K562 (cell line): ENCODE measurements at regions not wholly inside any gene's neighbourhood (a gene's known extent, or its start where the extent isn't known, plus 50 kb on each side); places are given as distances from the start of the nearest gene placed in this dataset.

Experiments
- EP300 ChIP-seq: IDR thresholded peaks from 2 replicates; pipeline ENCODE4 v1.6.1; 2012; ENCODE audit warnings: low read length, improper control_type of control experiment
- GATA2 ChIP-seq: sonication (generic); formaldehyde crosslinking; IDR thresholded peaks from 2 replicates; pipeline ENCODE4 v1.4.0; 2020; ENCODE audit warnings: mild to moderate bottlenecking, missing genetic modification reagents
- HDGF ChIP-seq: fragments of 450-650 bp; IDR thresholded peaks from 2 replicates; pipeline ENCODE4 v1.6.1; 2016
- HNRNPL ChIP-seq: fragments of 200-400 bp; formaldehyde crosslinking; IDR thresholded peaks from 2 replicates; pipeline ENCODE4 v1.6.1; 2017; ENCODE audit warnings: low read depth, mild to moderate bottlenecking, low read length
- NBN ChIP-seq: fragments of 450-650 bp; IDR thresholded peaks from 2 replicates; pipeline ENCODE4 v1.6.1; 2016; ENCODE audit warnings: low read depth, mild to moderate bottlenecking
- POLR2A ChIP-seq: fragments of 450-650 bp; conservative IDR thresholded peaks from 2 replicates; pipeline ENCODE4 v1.6.1; 2016
- RAD21 ChIP-seq, 2 experiments: fragments of 250-450 bp in 1 of 2; fragments of 450-650 bp in 1 of 2; sonication (Bioruptor Pico) in 1 of 2; formaldehyde crosslinking in 1 of 2; IDR thresholded peaks in 1 of 2; conservative IDR thresholded peaks in 1 of 2; 2 replicates each; pipeline versions ENCODE4 v1.4.0 to v1.8.0; 2020 to 2022; ENCODE audit warnings: mild to moderate bottlenecking in 2 of 2, moderate library complexity in 1 of 2
- RAD51 ChIP-seq: fragments of 450-650 bp; IDR thresholded peaks from 2 replicates; pipeline ENCODE4 v1.7.1; 2016; ENCODE audit warnings: low read depth, mild to moderate bottlenecking, borderline replicate concordance
- RBBP5 ChIP-seq: fragments of 200-600 bp; sonication (generic); IDR thresholded peaks from 2 replicates; pipeline ENCODE4 v1.6.1; 2012; ENCODE audit warnings: borderline replicate concordance, mild to moderate bottlenecking, low read length, control low read depth, inconsistent platforms; ENCODE audit not compliant: insufficient read depth, poor library complexity, severe bottlenecking
- SMC3 ChIP-seq: conservative IDR thresholded peaks from 2 replicates; pipeline ENCODE4 v1.6.1; 2011; ENCODE audit warnings: low read depth, low read length, improper control_type of control experiment; ENCODE audit not compliant: insufficient read depth
- ZNF140 ChIP-seq: fragments of 250-450 bp; sonication (Bioruptor Pico); IDR thresholded peaks from 2 replicates; pipeline ENCODE4 v1.8.0; 2021; ENCODE audit warnings: moderate library complexity, mild to moderate bottlenecking, inconsistent platforms
- ZNF274 ChIP-seq: IDR thresholded peaks from 2 replicates; pipeline ENCODE4 v1.6.1; 2011; ENCODE audit warnings: low read depth, mild to moderate bottlenecking, low read length, moderate library complexity, borderline replicate concordance
- TF ChIP-seq, protein P1 (sequence below), 3 experiments: IDR thresholded peaks in 2 of 3; conservative IDR thresholded peaks in 1 of 3; 2 replicates each; pipeline ENCODE4 v1.5.1; 2011 to 2012; ENCODE audit warnings: low read length in 3 of 3, mild to moderate bottlenecking in 3 of 3, control low read depth in 2 of 3, improper control_type of control experiment in 1 of 3, inconsistent platforms in 1 of 3, low read depth in 1 of 3, mixed read lengths in 1 of 3, moderate library complexity in 1 of 3; ENCODE audit not compliant: insufficient read depth in 2 of 3
- TF ChIP-seq, protein P2 (sequence below), 2 experiments: fragments of 450-650 bp; formaldehyde crosslinking in 1 of 2; IDR thresholded peaks; 2 replicates each; pipeline versions ENCODE4 v1.4.0 to v1.6.1; 2014 to 2020; ENCODE audit warnings: mild to moderate bottlenecking in 2 of 2, borderline replicate concordance in 1 of 2, low read depth in 1 of 2

DNA sequence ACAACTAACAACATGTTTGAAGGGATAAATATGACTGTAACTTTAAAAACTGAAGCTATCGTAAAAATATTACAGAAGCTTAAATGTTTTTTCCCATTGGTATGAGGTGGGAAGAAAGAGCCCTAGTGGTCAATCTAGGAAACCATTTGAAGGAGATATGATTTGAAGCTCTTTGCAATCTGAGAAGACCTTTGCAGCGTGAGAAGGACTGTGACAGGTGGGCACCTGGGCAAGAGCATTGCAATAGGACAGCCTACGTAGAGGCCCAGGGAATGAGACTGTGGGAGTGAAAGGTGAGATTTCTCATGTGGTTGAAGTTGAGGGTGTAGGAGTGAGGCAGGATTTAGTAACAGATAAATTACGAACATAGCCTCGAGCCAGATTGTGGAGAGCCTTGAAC, 108.0 kb upstream of the PDE7B start:
- TF ChIP-seq, protein P1, sequence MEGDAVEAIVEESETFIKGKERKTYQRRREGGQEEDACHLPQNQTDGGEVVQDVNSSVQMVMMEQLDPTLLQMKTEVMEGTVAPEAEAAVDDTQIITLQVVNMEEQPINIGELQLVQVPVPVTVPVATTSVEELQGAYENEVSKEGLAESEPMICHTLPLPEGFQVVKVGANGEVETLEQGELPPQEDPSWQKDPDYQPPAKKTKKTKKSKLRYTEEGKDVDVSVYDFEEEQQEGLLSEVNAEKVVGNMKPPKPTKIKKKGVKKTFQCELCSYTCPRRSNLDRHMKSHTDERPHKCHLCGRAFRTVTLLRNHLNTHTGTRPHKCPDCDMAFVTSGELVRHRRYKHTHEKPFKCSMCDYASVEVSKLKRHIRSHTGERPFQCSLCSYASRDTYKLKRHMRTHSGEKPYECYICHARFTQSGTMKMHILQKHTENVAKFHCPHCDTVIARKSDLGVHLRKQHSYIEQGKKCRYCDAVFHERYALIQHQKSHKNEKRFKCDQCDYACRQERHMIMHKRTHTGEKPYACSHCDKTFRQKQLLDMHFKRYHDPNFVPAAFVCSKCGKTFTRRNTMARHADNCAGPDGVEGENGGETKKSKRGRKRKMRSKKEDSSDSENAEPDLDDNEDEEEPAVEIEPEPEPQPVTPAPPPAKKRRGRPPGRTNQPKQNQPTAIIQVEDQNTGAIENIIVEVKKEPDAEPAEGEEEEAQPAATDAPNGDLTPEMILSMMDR (IDR thresholded peaks at IDR 0.05 in 2 of 3, conservative IDR thresholded peaks at IDR 0.05 in 1 of 3; ENCODE audit: insufficient read depth in 2 of 3, low read depth in 1 of 3, low read length in 3 of 3) = peak in 1 of 3 experiments; percentile 29; a peak in 2 of 6 replicates
- TF ChIP-seq ZNF274 = no peak
- TF ChIP-seq GATA2 (CRISPR knock-in tag) = no peak
- TF ChIP-seq, protein P2, sequence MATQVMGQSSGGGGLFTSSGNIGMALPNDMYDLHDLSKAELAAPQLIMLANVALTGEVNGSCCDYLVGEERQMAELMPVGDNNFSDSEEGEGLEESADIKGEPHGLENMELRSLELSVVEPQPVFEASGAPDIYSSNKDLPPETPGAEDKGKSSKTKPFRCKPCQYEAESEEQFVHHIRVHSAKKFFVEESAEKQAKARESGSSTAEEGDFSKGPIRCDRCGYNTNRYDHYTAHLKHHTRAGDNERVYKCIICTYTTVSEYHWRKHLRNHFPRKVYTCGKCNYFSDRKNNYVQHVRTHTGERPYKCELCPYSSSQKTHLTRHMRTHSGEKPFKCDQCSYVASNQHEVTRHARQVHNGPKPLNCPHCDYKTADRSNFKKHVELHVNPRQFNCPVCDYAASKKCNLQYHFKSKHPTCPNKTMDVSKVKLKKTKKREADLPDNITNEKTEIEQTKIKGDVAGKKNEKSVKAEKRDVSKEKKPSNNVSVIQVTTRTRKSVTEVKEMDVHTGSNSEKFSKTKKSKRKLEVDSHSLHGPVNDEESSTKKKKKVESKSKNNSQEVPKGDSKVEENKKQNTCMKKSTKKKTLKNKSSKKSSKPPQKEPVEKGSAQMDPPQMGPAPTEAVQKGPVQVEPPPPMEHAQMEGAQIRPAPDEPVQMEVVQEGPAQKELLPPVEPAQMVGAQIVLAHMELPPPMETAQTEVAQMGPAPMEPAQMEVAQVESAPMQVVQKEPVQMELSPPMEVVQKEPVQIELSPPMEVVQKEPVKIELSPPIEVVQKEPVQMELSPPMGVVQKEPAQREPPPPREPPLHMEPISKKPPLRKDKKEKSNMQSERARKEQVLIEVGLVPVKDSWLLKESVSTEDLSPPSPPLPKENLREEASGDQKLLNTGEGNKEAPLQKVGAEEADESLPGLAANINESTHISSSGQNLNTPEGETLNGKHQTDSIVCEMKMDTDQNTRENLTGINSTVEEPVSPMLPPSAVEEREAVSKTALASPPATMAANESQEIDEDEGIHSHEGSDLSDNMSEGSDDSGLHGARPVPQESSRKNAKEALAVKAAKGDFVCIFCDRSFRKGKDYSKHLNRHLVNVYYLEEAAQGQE (IDR thresholded peaks at IDR 0.05; ENCODE audit: borderline replicate concordance) = no peak
- TF ChIP-seq, protein P2 (CRISPR knock-in tag; IDR thresholded peaks at IDR 0.05; ENCODE audit: low read depth) = no peak
- TF ChIP-seq RBBP5 = no peak
- TF ChIP-seq HNRNPL = no peak
- TF ChIP-seq EP300 = no peak
- TF ChIP-seq RAD21 (CRISPR knock-in tag; conservative IDR thresholded peaks at IDR 0.05 in 1 of 2, IDR thresholded peaks at IDR 0.05 in 1 of 2) = no peak
- TF ChIP-seq RAD51 = no peak
- TF ChIP-seq ZNF140 (CRISPR knock-in tag) = no peak
- TF ChIP-seq POLR2A = no peak
- TF ChIP-seq SMC3 = no peak
- TF ChIP-seq NBN = no peak
- no peak for TF ChIP-seq HDGF
